CD4-positive, alpha-beta T cell (primary cell): ENCODE measurements at regions not wholly inside any gene's neighbourhood (a gene's known extent, or its start where the extent isn't known, plus 50 kb on each side); places are given as distances from the start of the nearest gene placed in this dataset.

Experiments
- ATAC-seq: fragments of 200-7000 bp; cut with Tn5 transposase; one replicate; pipeline ENCODE4 v1.10.0; 2022; ENCODE audit warnings: mild to moderate bottlenecking; ENCODE audit not compliant: poor library complexity
- CTCF ChIA-PET: fragments of 350-600 bp; sonication (Branson Sonifier 250); formaldehyde crosslinking; loops from one replicate; lab custom pipeline; 2021; ENCODE audit warnings: antibody characterized with exemption, inconsistent platforms; lab: Charles Lee
- POLR2A ChIA-PET: fragments of 350-600 bp; sonication (Branson Sonifier 250); formaldehyde crosslinking; loops from one replicate; lab custom pipeline; 2021; ENCODE audit warnings: antibody characterized with exemption, inconsistent platforms; lab: Charles Lee
- DNase-seq, 14 experiments: peaks; one replicate each; pipeline ENCODE4 v3.0.0-alpha.2; 2013 to 2020; ENCODE audit warnings: mixed read lengths in 2 of 14
- H3K27ac ChIP-seq, 2 donors: one replicate each; pipeline versions ENCODE4 v1.5.1 to v1.7.0; 2013; ENCODE audit warnings: low read length in 2 of 2, low read depth in 1 of 2, mild to moderate bottlenecking in 1 of 2
- H3K27me3 ChIP-seq, 2 experiments: 1 replicate in 1 of 2; 2 replicates in 1 of 2; pipeline versions ENCODE4 v1.6.1 to v1.7.0; 2013; ENCODE audit warnings: low read length in 2 of 2, control low read depth in 1 of 2, mild to moderate bottlenecking in 1 of 2, moderate library complexity in 1 of 2; ENCODE audit not compliant: insufficient read depth in 2 of 2, control insufficient read depth in 1 of 2
- H3K36me3 ChIP-seq: one replicate; pipeline ENCODE4 v1.6.1; 2013; ENCODE audit warnings: low read length, control low read depth; ENCODE audit not compliant: insufficient read depth
- H3K4me1 ChIP-seq: one replicate; pipeline ENCODE4 v1.6.1; 2013; ENCODE audit warnings: low read length, control low read depth; ENCODE audit not compliant: insufficient read depth
- H3K4me3 ChIP-seq: one replicate; pipeline ENCODE4 v1.5.1; 2013; ENCODE audit warnings: mild to moderate bottlenecking, low read length, moderate library complexity
- H3K9me3 ChIP-seq, 2 experiments: 1 replicate in 1 of 2; 2 replicates in 1 of 2; pipeline versions ENCODE4 v1.6.1 to v1.7.0; 2013; ENCODE audit warnings: low read length in 2 of 2, mild to moderate bottlenecking in 2 of 2, control low read depth in 1 of 2, moderate library complexity in 1 of 2; ENCODE audit not compliant: control insufficient read depth in 1 of 2, insufficient read depth in 1 of 2
- H3K27ac Mint-ChIP-seq: one replicate; pipeline ENCODE4 v1.8.0; 2020; ENCODE audit warnings: mixed read lengths
- H3K27me3 Mint-ChIP-seq: one replicate; pipeline ENCODE4 v1.8.0; 2021; ENCODE audit warnings: mixed read lengths
- H3K36me3 Mint-ChIP-seq: one replicate; pipeline ENCODE4 v1.8.0; 2021; ENCODE audit warnings: low read depth, mixed read lengths
- H3K4me1 Mint-ChIP-seq: one replicate; pipeline ENCODE4 v1.8.0; 2021; ENCODE audit warnings: low read depth, mixed read lengths
- H3K4me3 Mint-ChIP-seq: one replicate; pipeline ENCODE4 v1.8.0; 2020; ENCODE audit warnings: mild to moderate bottlenecking, mixed read lengths
- H3K9me3 Mint-ChIP-seq: one replicate; pipeline ENCODE4 v1.8.0; 2020; ENCODE audit warnings: mixed read lengths
- CTCF ChIP-seq: fragments of 200-600 bp; IDR thresholded peaks from one replicate; pipeline ENCODE4 v1.8.0; 2022; ENCODE audit warnings: antibody characterized with exemption, mild to moderate bottlenecking
- intact Hi-C, 2 experiments: fragments of 100-400 bp; cut with DNase I in 1 of 2; cut with micrococcal nuclease in 1 of 2; formaldehyde crosslinking; loops; one replicate each; pipeline versions ENCODE4 v1.15.1 to v1.9.0; 2023 to 2025; cut with DNase I, micrococcal nuclease

GRCh38 chr1:228923973-228924686, 188.9 kb downstream of the RHOU start:
- Histone ChIP-seq H3K9me3 (peaks cover 0 to 4% of the 10 kb centered on the region in 2 experiments), H3K27me3 (no peaks in the 10 kb centered on the region), H3K36me3 (no peaks in the 10 kb centered on the region), H3K27ac (no peak overlapping the region), H3K4me3 (no peak overlapping the region), H3K4me1 (peaks cover 4% of the 10 kb centered on the region)
- DNase-seq (no peak), ATAC-seq (no peak)
- Mint-ChIP-seq H3K9me3 (no peaks in the 10 kb centered on the region), H3K36me3 (no peaks in the 10 kb centered on the region), H3K4me3 (no peak overlapping the region), H3K4me1 (peaks cover 7% of the 10 kb centered on the region), H3K27ac (no peak overlapping the region), H3K27me3 (no peaks in the 10 kb centered on the region)
- ChIA-PET POLR2A (no interaction called here), CTCF (no interaction called here)
- no peak for TF ChIP-seq CTCF
- intact Hi-C loops = no loop called here

DNA sequence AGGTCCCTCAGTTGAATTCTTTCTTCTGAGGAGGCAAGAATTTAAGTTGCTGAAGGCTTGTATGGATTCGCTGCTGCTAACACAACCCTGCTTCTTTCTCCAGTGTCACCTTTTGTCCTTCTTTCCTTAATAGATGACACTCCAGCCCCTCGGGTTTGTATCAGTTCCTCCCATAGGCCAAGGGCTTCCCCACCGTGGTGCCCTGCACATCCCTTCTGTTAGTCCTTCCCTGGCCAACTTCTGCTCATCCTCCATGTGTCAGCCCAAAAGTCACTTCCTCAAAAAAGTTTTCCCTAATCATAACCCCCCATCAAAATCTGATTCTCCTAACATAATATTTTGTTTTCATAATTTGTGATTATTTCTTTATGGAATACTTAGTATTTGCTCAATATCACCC, 190.4 kb downstream of the RHOU start:
- Histone ChIP-seq H3K9me3 (peaks cover 0 to 4% of the 10 kb centered on the region in 2 experiments), H3K27ac (no peak overlapping the region), H3K4me1 (peaks cover 4% of the 10 kb centered on the region), H3K27me3 (no peaks in the 10 kb centered on the region), H3K4me3 (no peak overlapping the region), H3K36me3 (no peaks in the 10 kb centered on the region)
- ATAC-seq = no peak
- intact Hi-C loops = loop anchor here in 1 of 2 experiments (1.0 kb wide), 1 partner anchor 12 kb away; no protein-coding TSS in a partner anchor
- POLR2A ChIA-PET = interaction anchor here (0.5 kb wide), 1 partner anchor 8 kb away, joined by 3 read pairs; no protein-coding TSS in a partner anchor
- no peak for DNase-seq
- no peak for TF ChIP-seq CTCF
- no peak overlapping the region for H3K27ac Mint-ChIP-seq
- H3K4me3 Mint-ChIP-seq = no peak overlapping the region
- H3K36me3 Mint-ChIP-seq = no peaks in the 10 kb centered on the region
- CTCF ChIA-PET = no interaction called here
- H3K4me1 Mint-ChIP-seq = peaks cover 7% of the 10 kb centered on the region
- no peaks in the 10 kb centered on the region for H3K27me3 Mint-ChIP-seq
- peaks cover 3% of the 10 kb centered on the region for H3K9me3 Mint-ChIP-seq

GRCh38 chr1:228927421-228927820, 192.1 kb downstream of the RHOU start:
- H3K27me3 Mint-ChIP-seq = no peaks in the 10 kb centered on the region
- DNase-seq = no peak
- H3K9me3 Mint-ChIP-seq = peaks cover 3% of the 10 kb centered on the region
- Histone ChIP-seq H3K4me1 (no peaks in the 10 kb centered on the region), H3K36me3 (no peaks in the 10 kb centered on the region), H3K9me3 (peaks cover 0 to 4% of the 10 kb centered on the region in 2 experiments), H3K27ac (no peak overlapping the region), H3K27me3 (no peaks in the 10 kb centered on the region), H3K4me3 (no peak overlapping the region)
- ChIA-PET CTCF (no interaction called here), POLR2A (no interaction called here)
- no peak overlapping the region for H3K4me3 Mint-ChIP-seq
- intact Hi-C loops = no loop called here
- no peak for TF ChIP-seq CTCF
- no peaks in the 10 kb centered on the region for H3K36me3 Mint-ChIP-seq
- no peak for ATAC-seq
- no peak overlapping the region for H3K27ac Mint-ChIP-seq
- peaks cover 7% of the 10 kb centered on the region for H3K4me1 Mint-ChIP-seq
